Umbilical cord (tissue), 1 donor: ENCODE measurements at regions not wholly inside any gene's neighbourhood (a gene's known extent, or its start where the extent isn't known, plus 50 kb on each side); places are given as distances from the start of the nearest gene placed in this dataset.
"Not testable (repeated sequence)": the region's sequence is repeated elsewhere in the genome, so short reads cannot be mapped to it uniquely, and the experiment has no call there.

Experiments used
- DNase-seq: peaks from one replicate; pipeline ENCODE4 v3.0.0-alpha.2; 2015; ENCODE audit warnings: low spot score

DNA sequence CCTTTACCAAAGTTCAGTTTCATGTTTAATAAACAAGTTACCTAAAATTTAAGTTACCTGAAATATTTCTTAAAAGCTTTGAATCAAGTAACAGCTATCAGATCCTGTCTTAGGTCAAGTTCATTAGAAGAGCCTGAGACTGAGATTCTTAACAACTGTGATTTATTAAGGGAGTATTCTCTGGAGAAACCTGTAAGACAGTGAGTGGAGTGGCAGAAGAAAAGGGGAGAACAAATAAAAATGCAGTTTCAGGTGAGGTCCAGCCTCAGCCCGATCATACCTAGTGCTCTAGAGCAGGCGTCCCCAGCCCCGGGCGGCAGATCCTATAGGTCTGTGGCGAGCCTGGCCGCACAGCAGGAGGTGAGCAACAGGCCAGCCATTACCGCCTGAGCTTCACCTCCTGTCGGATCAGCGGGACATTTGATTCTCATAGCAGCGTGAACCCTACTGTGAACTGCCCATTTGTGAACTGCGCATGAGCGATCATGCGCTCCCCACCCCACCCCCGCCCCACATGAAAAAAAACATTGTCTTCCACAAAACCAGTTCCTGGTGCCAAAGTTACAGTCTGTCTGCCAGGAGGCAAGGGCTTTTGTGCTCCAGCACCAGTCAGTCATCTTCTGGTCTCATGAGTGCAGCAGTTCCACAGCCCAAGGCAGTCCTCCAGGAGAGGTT is 59.2 kb upstream of the ADGRB3 start:
- DNase-seq: peak; percentile 1

DNA sequence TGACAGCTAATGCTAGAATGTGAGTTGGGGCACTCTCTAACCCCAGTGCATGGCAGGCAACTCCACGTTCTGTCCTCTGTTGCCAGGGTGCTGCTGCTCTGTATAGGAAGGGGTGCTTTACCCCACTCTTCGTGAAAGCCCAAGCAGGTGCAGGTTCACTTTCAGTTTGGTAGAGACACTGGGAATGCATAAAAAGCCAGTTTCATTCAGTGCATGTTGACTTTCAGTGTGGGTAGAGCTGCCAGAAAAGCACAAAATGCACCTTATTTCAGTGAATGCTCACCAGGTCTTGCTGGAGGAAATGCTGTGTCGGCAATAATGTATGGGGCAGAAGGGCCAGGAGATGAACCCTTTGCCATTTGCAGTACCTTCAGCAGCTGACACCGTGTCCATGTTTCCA is 62.1 kb upstream of the ADGRB3 start:
- DNase-seq: no peak

DNA sequence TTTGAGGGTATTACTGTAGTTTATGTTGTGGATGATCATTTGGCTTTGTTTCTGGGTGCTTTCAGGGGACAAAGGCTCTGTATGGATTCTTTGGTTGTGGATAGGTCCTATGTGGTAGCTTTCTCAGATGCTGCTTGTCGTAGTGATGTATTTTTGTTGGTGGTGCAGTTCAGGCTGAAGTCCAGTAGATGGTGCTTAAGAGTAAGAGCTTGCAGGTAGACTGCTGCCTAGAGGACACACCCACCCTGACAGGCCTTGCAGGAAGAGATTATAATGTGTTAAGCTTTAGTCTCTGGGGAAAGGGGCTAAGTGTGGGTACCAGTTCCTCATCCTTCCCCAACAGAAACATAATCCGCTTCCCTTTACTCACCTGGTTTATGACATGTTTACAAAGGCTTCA is 62.6 kb upstream of the ADGRB3 start:
- no peak for DNase-seq

DNA sequence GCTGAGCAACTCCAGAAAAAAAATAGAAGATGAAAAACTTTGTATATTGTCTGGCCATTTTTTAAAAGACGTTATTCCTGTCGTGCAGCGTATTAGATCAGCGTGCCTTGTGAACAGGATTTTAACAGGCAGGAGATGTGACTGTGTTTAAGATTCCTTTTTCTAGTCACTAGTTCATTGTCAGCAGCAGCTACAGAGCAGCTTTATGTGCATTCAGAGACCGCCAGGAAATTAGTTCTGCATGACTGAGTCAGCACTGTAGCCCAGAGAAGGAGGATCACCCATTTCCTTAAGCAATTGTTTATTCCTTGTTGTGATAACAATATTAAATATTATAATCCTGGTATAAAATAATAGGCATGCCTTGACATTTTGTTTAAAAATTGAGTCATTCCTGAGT is 75.4 kb upstream of the ADGRB3 start:
- DNase-seq: no peak

DNA sequence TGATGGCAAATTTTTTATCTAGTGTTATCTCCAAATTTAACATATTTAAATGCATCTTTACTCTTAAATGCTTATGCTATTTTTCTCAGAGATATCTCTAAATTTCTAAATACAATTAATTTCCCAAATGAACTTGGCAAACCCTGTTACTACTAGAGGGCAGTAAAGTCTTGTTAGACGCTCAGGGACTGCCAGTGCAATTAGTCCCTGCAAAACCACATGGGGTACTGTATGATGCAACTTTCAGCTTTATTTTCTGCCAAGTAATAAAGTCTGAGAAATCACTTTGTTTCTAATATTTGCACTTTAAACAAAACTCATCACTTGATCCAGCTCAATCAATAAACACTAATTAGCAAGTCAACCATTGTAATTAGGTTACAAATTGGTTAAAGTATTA is 76.0 kb upstream of the ADGRB3 start:
- no peak for DNase-seq

DNA sequence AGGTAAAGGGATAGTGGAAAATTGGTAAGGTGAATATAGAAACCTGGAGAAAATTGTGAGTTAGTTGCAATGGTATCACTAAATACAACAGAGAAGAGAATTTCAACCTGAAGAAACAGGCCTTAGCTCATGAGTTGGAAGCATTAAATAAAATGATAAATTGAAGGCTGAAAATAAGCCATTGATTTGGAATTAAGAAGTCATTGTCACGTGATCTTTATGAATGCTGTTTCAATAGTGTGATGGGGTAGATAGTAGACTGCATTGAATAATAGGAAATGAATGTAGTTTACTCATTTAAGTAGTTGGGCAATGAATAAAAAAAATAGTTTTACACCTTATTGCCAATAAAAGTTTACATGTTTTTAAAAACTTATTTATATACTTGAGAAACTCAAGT is 88.5 kb upstream of the ADGRB3 start:
- DNase-seq: no peak

DNA sequence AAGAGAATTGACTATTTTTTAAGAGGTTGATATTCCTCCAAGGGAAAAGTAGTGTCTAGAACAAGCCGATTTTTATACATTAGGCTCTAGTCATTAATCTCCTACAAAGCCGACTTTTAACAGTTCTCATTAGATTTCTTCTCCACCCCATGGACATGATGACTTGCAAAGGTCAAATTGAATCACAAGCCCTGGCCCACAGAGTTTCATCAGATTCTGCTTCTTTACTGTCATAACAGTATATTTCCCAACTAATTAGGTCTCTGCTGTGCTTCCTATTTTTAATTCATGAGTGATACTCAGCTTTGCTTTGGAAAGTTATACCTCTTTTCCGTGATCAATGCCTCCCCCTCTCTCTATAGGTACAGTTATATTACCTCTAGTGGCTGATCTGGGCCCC is 90.6 kb upstream of the ADGRB3 start:
- DNase-seq: no peak

DNA sequence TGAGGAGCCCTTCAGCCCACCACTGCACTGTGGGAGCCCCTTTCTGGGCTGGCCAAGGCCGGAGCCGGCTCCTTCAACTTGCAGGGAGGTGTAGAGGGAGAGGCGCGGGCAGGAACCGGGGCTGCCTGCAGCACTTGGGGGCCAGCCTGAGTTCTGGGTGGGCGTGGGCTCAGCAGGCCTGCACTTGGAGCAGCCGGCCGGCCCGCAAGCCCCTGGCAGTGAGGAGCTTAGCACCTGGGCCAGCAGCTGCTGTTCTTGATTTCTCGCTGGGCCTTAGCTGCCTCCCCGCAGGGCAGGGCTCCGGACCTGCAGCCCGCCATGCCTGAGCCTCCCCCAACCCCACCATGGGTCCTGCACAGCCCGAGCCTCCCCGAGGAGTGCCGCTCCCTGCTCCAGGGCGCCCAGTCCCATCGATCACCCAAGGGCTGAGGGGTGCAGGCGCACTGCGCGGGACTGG is 101.7 kb upstream of the ADGRB3 start:
- no peak for DNase-seq

DNA sequence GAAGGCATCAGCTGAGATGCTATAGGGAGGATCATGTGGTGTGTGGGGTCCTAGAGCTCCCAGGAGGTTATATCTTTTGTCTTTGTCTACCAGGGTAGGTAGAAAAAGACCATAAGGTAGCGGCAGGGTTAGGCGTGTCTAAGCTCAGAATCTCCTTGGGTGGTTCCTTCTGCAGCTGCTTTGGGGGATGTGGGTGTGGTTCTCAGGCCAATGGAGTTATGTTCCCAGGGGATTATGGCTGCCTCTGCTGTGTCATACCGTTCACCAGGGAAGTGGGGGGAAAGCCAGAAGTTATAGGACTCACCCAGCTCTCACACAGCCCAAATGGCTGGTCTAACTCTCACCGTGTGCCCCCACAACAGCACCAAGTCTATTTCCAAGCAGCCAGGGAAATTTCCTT is 107.4 kb upstream of the ADGRB3 start:
- no peak for DNase-seq

DNA sequence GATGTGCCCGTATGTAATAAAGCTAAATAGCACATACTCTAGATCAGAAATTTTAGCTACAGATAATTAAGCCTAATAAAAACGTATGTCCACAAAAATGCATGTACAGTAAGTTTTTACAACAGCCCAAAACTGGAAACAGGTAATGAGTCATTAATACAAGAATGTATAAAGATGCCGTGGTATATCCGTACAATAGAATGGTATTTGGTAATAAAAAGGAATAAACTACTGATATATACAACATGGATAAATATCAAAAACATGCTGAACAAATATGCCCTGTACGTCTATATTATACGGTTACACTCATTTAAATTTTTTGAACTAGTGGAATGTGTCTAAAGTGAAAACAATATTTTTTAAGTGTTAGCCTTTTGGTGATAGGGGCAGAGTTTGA is 128.2 kb upstream of the ADGRB3 start:
- no peak for DNase-seq

DNA sequence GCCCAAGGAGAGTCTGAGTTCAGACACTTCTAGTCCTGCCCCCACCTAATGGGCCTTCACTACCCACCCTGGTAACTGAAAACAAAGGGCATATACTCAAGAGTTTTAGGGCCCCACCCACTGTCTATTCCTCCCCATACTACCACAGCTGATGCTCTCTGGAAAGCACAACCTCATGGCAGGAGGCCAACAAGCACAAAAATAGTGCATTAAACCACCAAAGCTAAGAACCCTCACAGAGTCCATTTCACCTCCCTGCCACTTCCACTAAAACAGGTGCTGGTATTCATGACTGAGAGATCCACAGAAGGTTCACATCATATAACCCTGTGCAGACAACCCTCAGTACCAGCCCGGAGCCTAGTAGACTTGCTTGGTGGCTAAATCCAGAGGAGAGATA is 132.1 kb upstream of the ADGRB3 start:
- no peak for DNase-seq

DNA sequence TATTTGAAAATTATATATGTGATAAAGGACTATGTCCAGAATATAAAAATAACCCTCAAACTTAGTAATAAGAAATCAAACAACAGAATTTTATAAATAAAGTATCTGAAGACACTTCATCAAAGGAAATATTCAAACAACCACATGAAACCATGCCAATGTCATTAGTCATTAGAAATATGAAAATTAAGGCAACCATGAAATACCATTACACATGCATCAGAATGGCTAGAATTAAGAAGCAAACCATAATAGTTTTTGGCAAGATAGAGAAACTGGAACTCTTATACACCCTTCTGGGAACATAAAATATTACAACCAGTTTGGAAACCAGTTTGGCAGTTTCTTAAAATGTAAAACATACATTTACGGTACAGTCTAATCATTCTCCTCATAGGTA is 137.2 kb upstream of the ADGRB3 start:
- DNase-seq: no peak

DNA sequence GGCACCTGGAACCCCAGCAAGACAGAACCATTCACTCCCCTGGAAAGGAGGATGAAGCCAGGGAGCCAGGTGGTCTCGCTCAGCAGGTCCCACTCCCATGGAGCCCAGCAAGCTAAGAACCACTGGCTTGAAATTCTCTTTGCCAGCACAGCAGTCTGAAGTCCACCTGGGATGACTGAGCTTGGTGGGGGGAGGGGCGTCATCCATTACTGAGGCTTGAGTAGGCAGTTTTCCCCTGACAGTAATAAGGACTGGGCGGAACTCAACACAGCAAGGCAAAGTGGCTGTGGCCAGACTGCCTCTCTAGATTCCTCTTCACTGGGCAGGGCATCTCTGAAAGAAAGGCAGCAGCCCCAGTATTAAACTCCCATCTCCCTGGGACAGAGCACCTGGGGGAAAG is 140.2 kb upstream of the ADGRB3 start:
- DNase-seq: not testable (repeated sequence)

DNA sequence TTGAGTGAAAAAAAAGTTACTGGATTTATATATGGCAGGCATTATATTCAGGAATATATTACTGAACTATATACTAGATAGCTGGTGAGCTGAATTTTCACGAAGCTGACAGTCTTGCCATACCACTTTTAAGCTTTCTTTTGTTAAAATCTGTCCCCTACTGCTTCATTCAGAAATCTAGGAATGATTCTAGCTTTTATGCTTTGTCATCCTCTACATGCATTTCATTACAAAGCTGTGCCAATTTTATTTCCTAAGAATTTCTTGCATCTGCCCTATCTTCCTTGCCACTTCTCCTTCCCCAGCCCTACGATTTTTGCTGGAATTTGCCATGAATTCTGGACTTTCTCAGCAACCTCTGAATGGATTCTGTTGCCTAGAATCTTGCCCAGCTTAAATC is 158.5 kb upstream of the ADGRB3 start:
- DNase-seq: no peak

DNA sequence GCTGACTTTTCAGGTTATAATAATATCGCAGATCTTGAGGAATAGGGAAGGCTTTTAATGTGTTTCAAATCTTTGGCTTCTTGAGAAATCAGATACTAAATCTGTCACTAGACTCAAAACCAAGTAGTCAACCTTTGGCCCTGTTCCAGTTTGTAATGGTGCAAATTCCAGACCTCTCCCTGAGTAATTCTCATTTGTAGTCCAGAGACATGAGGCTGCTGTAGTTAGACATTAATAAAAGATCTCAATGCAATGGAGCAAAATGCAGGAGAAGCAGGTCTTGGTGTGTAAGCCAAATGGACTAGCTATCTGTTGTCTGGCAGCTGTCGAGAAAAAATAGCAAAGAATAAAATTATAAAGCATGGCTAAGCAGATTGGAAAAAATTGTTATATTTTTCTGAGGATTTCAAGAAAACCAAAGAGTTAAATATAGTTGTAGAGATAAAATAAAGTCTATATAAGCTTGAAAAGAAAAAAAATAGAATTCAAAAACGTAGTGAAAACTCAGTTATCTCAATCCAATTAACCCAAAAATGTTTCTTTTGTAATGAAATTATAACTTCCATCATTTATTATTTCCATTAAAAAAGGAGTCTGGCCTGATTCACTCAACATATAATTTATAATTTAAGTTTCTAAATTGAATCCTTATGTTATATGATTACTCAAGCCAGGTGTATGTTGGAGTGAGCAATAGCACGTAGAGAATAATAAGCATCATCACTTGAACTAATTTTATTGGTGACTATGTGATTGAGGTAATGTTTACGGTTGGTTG is 161.5 kb upstream of the ADGRB3 start:
- no peak for DNase-seq

DNA sequence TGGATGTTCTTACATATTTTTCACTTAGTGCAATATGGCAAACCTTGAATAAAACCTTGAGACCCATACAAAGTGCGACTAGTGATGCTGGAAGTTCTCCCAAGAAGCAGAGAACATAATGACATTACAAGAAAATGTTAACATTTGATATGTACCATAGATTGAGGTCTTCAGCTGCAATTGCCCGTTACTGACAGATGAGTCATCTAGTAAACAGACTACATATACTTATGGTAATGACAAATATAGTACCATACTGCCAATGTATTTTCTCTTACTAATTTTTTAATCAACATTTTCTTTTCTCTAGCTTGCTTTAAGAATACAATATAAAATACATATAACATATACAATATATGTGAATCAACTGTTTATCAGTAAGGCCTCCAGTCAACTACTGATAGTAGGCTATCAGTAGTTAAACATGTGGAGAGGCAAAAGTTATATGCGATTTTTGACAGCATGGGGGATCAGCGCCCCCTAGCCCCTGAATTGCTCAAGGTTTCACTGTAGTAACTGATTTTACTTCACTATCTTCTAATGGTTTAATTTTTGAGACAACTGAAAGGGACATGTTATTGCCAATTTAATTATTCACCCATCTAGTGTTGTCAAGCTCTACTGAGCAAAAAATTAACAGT is 166.7 kb upstream of the ADGRB3 start:
- no peak for DNase-seq

DNA sequence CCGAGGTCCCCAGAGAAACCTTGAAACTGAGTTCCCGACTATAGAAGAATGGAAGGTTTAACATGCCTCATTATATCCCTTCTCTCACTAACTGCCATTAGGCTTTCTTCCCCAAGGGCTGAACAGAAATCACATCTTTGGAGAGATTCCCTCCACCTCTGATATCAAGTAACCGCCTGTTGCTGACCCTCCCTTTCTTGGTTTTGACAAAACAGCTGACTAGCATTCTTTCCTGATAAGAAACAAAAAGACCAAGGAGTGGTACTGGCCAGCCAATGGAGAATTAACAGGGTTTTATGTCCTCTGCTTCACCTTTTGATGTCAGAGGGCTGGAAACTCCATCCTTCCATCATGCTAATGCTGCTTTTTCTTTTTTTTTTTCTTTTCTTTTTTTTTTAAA is 176.6 kb upstream of the ADGRB3 start:
- no peak for DNase-seq

DNA sequence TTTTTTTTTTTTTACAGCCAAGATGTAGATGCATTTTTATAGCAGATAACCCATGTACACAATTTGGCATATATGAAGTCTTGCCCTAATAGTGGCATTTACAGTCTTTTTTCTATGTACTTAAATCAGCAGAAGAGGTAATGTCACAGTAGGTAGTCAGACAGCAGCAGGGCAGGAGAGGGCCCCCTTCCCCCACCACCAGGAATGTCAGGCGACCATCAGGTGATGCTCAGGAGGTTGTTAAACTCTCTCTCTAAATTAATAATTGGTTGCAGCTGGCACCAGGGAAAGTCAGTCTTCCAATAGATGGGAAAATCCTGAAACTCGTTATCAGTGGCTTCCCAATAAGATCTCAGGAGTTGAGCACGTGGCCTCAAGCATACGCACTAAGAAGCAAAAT is 188.0 kb upstream of the ADGRB3 start:
- no peak for DNase-seq

DNA sequence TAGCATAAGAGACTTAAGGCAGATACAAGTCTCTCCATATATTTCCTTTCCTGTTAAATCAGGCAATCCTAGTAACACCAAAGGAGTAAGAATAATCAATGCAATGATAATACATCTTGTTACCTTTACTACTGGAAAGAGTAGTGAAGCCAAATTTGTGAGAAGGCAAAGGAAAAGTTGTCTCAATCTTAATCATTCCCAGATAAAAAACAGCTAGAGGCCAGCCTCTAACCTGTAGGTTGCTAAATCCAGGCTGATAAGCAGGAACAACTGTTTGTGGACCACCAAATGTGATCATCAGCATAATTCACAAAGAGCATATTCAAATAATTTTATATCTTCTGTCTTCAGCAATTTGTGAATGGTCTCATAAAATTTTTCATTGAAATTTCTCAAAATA is 189.2 kb upstream of the ADGRB3 start:
- no peak for DNase-seq

DNA sequence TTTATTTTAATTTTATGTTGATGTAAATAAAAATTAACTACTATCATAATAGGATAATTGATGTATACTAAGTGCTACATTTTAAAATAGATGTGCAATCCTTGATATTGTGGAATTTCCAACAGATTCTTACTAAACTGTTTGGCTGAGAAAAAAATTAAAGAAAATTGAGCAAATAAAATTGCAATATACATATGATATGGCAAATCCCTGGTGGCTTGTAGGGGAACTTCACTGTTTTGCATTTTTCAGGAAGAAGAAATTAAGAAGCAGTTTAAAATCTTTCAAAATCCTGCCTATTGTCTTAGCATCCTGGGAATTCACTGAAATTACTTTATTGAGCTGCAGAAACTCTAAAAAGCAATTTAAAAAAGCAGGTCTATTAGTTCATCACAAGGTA is 191.4 kb upstream of the ADGRB3 start:
- no peak for DNase-seq

DNA sequence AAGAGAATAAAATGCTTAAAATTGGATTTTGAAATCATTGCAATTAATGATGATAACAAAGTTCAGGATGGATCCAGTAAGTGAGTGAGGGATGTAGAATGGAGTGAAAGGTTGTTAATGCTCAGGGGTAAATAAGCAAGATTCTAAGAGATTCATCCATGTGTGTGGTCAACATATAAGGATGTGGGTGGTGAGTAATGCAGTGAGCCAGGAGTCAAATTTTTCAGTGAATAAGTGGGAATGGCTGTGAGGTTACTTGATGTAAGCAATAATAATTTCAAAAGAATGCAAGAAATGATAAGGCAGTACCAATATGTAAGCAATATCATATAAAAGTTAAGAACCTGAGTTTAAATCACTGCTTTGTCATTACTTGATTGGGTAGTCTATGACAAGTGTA is 207.5 kb upstream of the ADGRB3 start:
- DNase-seq: no peak

DNA sequence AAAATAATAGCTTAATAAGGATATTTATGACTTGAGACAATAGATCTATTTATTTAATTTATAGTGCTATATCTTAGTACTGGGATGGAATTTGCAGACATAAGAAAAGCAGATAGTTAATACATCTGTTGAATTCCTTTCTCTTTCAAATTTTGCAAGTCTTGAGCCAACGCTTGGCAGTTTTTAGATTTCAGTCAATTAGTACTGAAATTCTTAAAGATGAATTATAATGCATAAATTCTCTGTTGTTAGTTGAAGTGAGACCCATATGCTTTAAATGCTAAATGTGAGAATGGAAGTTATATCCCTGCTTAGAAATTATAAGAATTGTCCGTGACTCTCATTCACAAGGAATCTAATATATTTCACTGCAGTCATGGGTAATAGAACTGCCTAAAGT is 225.1 kb upstream of the ADGRB3 start:
- no peak for DNase-seq

DNA sequence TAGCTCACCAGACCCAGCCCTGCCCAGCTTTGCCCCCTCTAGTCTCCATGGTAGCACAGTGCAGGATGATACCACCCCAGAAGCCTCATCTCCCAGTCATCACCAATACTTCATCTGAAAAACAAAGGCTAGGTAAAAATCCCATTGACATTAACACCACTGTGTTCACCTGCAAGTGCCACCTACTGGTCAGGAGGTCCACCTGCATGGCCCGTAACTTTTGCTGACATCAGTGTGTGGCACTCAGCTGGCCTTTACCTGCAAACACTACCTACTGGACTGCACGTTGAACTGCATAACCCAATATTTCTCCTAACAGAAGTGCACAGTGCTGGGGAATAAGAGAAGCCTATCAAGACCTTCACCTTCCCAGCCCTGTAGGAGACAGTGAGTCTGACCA is 234.7 kb upstream of the ADGRB3 start:
- no peak for DNase-seq
